GM21360 (cell line): ENCODE measurements at regions not wholly inside any gene's neighbourhood (a gene's known extent, or its start where the extent isn't known, plus 50 kb on each side); places are given as distances from the start of the nearest gene placed in this dataset.

Source experiments
- ATAC-seq: cut with Tn5 transposase; IDR thresholded peaks from one replicate; pipeline ENCODE4 v1.9.1; 2021; ENCODE audit warnings: mild to moderate bottlenecking, moderate library complexity; ENCODE audit not compliant: unreplicated experiment

GRCh38 chr1:106883208-106883607 is 173.3 kb upstream of the PRMT6 start:
- ATAC-seq = no peak

GRCh38 chr1:106889059-106889458 is 167.4 kb upstream of the PRMT6 start:
- ATAC-seq = no peak

DNA sequence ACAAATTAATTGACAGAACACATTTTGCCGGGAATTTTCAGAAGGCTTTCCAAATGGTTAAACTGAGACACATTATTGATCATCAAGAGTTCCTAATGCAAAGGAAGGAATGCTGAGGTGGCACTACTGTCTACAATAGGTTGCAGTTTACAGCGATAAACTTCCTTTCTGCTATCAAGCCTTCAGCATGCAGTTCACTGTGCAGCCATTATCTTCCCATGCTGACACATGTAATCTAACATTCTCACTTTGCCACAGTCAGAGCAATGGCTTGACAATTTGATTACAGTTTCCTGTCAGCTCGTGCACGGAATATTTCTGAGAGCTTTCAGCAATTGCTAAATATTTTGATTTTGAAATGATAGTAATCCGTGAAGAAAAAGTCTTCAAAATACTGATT is 166.9 kb upstream of the PRMT6 start:
- no peak for ATAC-seq

GRCh38 chr1:106897976-106898375 is 158.5 kb upstream of the PRMT6 start:
- ATAC-seq = no peak

DNA sequence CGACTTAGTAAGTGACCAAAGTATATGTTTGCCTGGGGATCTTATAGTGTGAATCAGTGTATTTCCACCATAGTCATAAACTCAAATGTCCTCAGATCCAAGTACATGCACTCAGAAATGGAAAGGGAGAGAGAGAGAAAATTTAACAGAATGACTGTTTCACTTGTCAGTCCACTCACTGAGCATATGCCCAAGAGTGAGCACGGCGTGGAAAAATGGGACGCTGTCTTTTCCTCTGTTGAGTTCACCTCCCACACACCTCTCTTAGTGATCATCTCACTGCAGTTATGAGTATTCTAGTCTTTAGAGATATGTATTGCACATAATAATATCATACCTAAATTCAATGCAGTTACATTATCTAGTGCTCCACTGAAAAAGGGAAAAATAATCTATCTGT is 156.8 kb upstream of the PRMT6 start:
- ATAC-seq = no peak

DNA sequence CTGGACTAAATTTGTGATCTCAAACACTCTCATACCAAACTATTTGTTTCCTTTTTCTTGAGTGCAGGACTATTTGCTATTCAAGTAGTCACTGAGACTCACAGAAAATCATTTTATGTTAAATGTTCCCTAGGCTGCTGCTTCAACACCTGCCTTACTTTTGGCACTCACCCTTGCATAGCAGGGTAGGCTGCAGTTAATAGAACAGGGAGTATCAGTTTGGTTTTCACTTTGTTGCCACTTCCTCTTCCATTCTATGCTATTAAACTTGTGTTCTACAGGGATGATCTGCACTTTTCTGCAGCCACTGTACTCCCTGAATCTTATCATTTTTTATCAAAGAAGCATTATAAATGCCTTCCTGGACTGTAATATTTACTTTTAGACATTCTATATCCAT is 148.7 kb upstream of the PRMT6 start:
- ATAC-seq = peak; percentile 100

- no peak for ATAC-seq
These were observed 147.8 kb upstream of the PRMT6 start for GRCh38 chr1:106908689-106909088.

- ATAC-seq = no peak
These were observed 145.7 kb upstream of the PRMT6 start for GRCh38 chr1:106910798-106911197.

DNA sequence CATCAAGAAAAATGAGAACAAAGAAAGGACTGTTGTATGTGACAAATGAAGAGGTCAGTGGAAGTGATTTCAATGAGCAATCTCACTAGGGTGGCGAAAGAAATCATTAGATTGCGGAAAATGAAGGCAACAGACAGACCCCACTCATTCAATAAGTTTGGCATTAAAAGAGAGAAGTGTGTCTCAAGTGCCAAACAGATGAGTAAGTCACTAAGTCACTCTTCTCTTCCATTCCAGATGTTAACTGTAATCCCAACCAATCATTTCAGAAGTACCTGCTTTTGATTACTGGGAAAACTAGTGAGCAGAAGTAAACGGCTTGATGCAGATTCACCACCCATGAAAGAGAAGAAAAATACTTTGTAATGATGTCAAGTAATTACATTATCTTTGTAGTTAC is 144.3 kb upstream of the PRMT6 start:
- ATAC-seq = no peak

GRCh38 chr1:106921186-106921585 is 135.3 kb upstream of the PRMT6 start:
- ATAC-seq = no peak

DNA sequence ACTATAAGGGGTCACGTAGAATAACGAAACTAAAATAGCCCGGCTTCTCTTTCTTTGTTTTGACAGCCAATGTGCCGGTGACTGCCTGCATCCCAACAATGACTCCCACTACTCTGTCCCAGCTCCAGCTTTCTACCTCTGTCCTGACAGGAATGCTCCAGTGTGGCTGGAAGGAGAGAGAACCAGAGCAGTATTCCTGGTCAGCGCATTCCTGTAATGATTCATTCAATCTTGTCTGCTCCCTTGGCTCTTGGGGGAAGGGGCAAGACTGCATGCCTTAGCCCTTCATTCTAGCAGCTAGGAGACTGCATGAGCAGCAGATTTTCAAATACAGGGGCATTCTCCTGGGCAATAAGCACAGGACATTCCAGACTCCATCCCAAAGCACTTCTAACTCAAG is 132.1 kb upstream of the PRMT6 start:
- ATAC-seq = no peak

- ATAC-seq = no peak
These were observed 130.7 kb upstream of the PRMT6 start for GRCh38 chr1:106925750-106926149.

DNA sequence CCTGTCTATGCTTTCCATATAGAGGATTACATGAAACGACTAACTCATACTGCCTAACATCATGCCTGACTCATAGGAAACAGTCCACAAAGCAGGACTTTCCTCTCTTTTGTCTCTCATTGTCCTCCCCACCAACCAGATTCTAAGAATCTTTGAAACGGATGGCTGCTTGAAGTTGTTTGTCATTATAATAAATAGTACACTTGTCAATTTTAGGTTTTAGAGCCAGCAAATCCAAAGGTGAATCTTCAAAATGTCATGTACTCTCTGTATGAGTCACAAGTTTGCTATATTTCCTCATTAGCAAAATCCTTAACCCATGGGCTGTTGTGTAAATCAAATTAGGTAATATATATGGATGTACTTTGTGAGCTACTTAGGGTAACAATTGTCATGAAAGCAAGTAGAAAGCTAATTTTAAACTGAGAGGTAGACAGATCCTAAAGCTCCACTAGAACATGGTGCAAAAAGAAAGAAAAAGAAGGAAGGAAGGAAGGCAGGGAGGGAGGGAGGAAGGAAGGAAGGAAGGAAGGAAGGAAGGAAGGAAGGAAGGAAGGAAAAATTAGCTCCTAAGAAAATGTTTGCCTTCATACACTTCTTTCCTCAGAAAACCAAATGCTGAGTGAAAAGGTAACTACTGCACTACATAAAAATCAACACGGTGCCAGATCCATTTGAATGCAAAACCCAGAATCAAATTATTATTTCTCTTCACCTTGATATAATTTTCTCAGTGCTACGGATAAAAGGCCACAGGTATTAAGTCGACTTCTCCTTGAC is 129.5 kb upstream of the PRMT6 start:
- no peak for ATAC-seq

GRCh38 chr1:106937104-106937503 is 119.4 kb upstream of the PRMT6 start:
- ATAC-seq = no peak

- ATAC-seq = no peak
These were observed 111.8 kb upstream of the PRMT6 start for GRCh38 chr1:106944721-106945120.

DNA sequence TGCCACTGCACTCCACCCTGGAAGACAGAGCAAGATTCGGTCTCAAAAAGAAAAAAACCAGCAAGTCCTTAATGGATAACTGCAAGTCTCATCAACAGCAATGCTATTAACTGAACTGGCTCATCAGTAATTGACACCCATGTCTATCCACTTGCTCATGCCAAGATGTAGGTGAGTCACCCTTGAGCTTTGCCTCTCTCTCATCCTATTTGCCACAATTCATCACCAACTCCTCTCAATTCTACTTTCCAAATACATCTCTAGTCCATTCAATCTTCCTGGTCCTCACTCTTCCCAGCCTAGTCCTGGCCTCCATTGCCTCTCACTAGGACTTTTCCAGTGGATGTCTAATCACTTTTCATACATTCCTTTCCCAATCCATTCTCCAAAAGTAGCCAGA is 103.7 kb upstream of the PRMT6 start:
- no peak for ATAC-seq

- no peak for ATAC-seq
These were observed 101.7 kb upstream of the PRMT6 start for GRCh38 chr1:106954661-106955229.

DNA sequence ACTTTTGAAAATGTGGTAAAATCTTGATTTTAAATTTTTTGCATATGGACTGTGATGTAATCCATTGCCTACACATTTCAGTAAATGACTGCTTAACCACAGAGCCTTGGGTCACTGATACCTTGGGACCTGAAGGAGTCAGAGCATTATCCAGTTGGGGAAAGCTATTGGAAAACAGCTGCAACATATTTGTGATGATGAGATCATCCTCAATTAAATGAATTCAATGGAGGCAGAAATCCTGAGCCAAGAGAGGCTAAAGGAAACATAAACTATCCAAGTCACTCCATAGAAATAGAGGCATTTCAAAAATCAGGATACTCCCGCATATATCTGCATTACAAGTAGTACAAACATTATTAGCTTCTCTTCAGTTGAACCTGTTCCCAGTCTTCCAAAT is 99.8 kb upstream of the PRMT6 start:
- no peak for ATAC-seq

DNA sequence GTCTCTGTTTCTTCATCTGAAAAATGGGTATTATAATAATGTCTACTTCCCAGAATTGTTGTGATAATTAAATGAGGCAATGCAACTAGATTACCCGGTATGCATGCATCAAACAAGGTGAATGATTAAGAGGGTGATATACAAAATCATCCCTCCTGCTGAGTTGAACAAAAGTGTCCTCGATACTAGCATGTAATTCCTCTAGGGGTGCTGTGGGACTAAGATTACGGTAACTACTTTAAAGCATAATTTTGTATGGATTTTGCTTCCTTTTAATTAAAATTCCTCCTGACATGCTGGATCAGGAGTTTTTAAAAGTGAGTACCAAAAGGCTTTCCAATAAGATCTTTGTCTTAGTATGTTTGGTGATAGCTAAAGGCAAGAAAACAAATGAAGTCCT is 98.7 kb upstream of the PRMT6 start:
- ATAC-seq = no peak

DNA sequence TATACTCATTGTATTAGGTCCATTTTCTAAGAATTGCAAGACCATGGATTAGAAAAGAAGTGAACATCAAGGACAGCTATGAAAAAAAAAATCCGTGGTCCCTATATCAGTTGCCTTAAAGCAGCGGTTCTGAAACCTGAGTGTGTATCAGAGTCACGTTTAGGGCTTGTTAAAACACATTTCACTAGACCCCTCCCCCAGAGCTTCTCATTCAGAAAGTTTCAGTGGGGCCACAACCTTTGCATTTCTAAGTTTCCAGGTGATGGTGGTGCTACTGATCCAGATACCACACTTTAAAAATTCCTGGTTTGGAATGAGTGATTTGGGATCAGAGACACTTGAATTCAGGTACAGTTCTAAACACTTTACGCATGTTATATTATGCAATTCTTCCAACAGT is 96.1 kb upstream of the PRMT6 start:
- peak; percentile 59 for ATAC-seq

GRCh38 chr1:106961646-106962045 is 94.8 kb upstream of the PRMT6 start:
- no peak for ATAC-seq

GRCh38 chr1:106962591-106962990 is 93.9 kb upstream of the PRMT6 start:
- ATAC-seq = no peak

GRCh38 chr1:106964495-106964894 is 92.0 kb upstream of the PRMT6 start:
- ATAC-seq = no peak
